PC-3 (cell line): ENCODE measurements at regions not wholly inside any gene's neighbourhood (a gene's known extent, or its start where the extent isn't known, plus 50 kb on each side); places are given as distances from the start of the nearest gene placed in this dataset.

Experiments
- ATAC-seq: fragments of 200-7000 bp; cut with Tn5 transposase; 2 replicates; pipeline ENCODE4 v1.9.1; 2020; ENCODE audit warnings: mild to moderate bottlenecking, moderate library complexity
- BruUV-seq: library from RNA; stranded (reverse); fragments of 400-500 nt; replicated peaks from 2 replicates; lab custom pipeline; 2021; lab: Mats Ljungman, UMichigan
- CTCF ChIA-PET: fragments of 300-600 bp; sonication (Branson Sonifier 250); formaldehyde crosslinking; loops from one replicate; lab custom pipeline; 2022; ENCODE audit warnings: antibody characterized with exemption; lab: Charles Lee
- POLR2A ChIA-PET: fragments of 300-600 bp; sonication (Branson Sonifier 250); formaldehyde crosslinking; loops from one replicate; lab custom pipeline; 2022; ENCODE audit warnings: antibody characterized with exemption; ENCODE audit not compliant: unreplicated experiment; lab: Charles Lee
- DNase-seq: peaks from one replicate; pipeline ENCODE4 v3.0.0-alpha.2; 2015
- H2AFZ ChIP-seq: fragments of 300-600 bp; sonication (generic); 2 replicates; pipeline ENCODE4 v1.6.0; 2016; ENCODE audit warnings: antibody characterized with exemption, low read length
- H3F3A ChIP-seq: fragments of 300-600 bp; sonication (generic); one replicate; pipeline ENCODE4 v1.6.0; 2017; ENCODE audit warnings: antibody characterized with exemption, low read length, control low read depth, mild to moderate bottlenecking; ENCODE audit not compliant: unreplicated experiment
- H3K27ac ChIP-seq: fragments of 300-600 bp; sonication (generic); 2 replicates; pipeline ENCODE4 v1.5.1; 2016; ENCODE audit warnings: mild to moderate bottlenecking, low read length
- H3K27me3 ChIP-seq: fragments of 300-600 bp; sonication (generic); 2 replicates; pipeline ENCODE4 v1.6.1; 2016; ENCODE audit warnings: low read length, mixed read lengths
- H3K36me3 ChIP-seq: fragments of 300-600 bp; sonication (generic); 2 replicates; pipeline ENCODE4 v1.6.1; 2016; ENCODE audit warnings: low read depth, mixed run types, low read length, mixed read lengths
- H3K4me1 ChIP-seq: fragments of 300-600 bp; sonication (generic); 2 replicates; pipeline ENCODE4 v1.5.1; 2016; ENCODE audit warnings: low read length; ENCODE audit not compliant: insufficient read depth
- H3K4me2 ChIP-seq: fragments of 300-600 bp; sonication (generic); 2 replicates; pipeline ENCODE4 v1.6.0; 2016; ENCODE audit warnings: low read length
- H3K4me3 ChIP-seq: fragments of 300-600 bp; sonication (generic); 2 replicates; pipeline ENCODE4 v1.5.1; 2016; ENCODE audit warnings: mild to moderate bottlenecking, low read length, mixed read lengths
- H3K79me2 ChIP-seq: fragments of 300-600 bp; sonication (generic); 2 replicates; pipeline ENCODE4 v1.6.1; 2017; ENCODE audit warnings: low read length, mixed read lengths
- H3K9ac ChIP-seq: fragments of 300-600 bp; sonication (generic); 2 replicates; pipeline ENCODE4 v1.6.0; 2016; ENCODE audit warnings: mild to moderate bottlenecking, low read length
- H3K9me2 ChIP-seq: fragments of 300-600 bp; sonication (generic); replicated peaks from 2 replicates; pipeline ENCODE4 v1.6.1; 2016; ENCODE audit warnings: mixed run types, low read length, mixed read lengths
- H3K9me3 ChIP-seq: fragments of 300-600 bp; sonication (generic); 2 replicates; pipeline ENCODE4 v1.6.1; 2016; ENCODE audit warnings: low read length, mixed read lengths
- H4K20me1 ChIP-seq: fragments of 300-600 bp; sonication (generic); 2 replicates; pipeline ENCODE4 v1.6.1; 2016; ENCODE audit warnings: low read length, mixed read lengths
- CTCF ChIP-seq: fragments of 300-600 bp; sonication (generic); conservative IDR thresholded peaks from 2 replicates; pipeline ENCODE4 v1.5.1; 2017; ENCODE audit warnings: antibody characterized with exemption, low read depth, mild to moderate bottlenecking, low read length
- EZH2 ChIP-seq: fragments of 300-600 bp; sonication (generic); IDR thresholded peaks from one replicate; pipeline ENCODE4 v1.6.1; 2017; ENCODE audit warnings: antibody characterized with exemption, mild to moderate bottlenecking, low read length; ENCODE audit not compliant: unreplicated experiment
- EZH2phosphoT487 ChIP-seq: fragments of 300-600 bp; sonication (generic); IDR thresholded peaks from 2 replicates; pipeline ENCODE4 v1.6.1; 2018; ENCODE audit warnings: mild to moderate bottlenecking, antibody characterized with exemption, low read length, borderline replicate concordance
- intact Hi-C: fragments of 100-400 bp; cut with micrococcal nuclease; formaldehyde crosslinking; loops from 2 replicates; pipeline ENCODE4 v1.9.0; 2023

- BruUV-seq: no TSS peak
- no peaks in the 10 kb centered on the region for H3K79me2 ChIP-seq
- no peaks in the 10 kb centered on the region for H3K27me3 ChIP-seq
- H3K36me3 ChIP-seq: no peaks in the 10 kb centered on the region
- TF ChIP-seq CTCF (no peak), EZH2 (no peak), EZH2phosphoT487 (no peak)
- H3K9me3 ChIP-seq: no peaks in the 10 kb centered on the region
- H3K4me1 ChIP-seq: peaks cover 6% of the 10 kb centered on the region
- no peaks in the 10 kb centered on the region for H3K9me2 ChIP-seq
- no peaks in the 10 kb centered on the region for H3F3A ChIP-seq
- ATAC-seq: no peak
- H3K27ac ChIP-seq: no peak overlapping the region
- POLR2A ChIA-PET: no interaction called here
- no peak overlapping the region for H3K4me3 ChIP-seq
- DNase-seq: no peak
- H2AFZ ChIP-seq: no peak overlapping the region
- H4K20me1 ChIP-seq: no peaks in the 10 kb centered on the region
- no peak overlapping the region for H3K4me2 ChIP-seq
- H3K9ac ChIP-seq: no peak overlapping the region
- CTCF ChIA-PET: no interaction called here
- intact Hi-C loops: no loop called here
Observed at GRCh38 chr5:61667525-61668218, 335.6 kb downstream of the ZSWIM6 start.

DNA sequence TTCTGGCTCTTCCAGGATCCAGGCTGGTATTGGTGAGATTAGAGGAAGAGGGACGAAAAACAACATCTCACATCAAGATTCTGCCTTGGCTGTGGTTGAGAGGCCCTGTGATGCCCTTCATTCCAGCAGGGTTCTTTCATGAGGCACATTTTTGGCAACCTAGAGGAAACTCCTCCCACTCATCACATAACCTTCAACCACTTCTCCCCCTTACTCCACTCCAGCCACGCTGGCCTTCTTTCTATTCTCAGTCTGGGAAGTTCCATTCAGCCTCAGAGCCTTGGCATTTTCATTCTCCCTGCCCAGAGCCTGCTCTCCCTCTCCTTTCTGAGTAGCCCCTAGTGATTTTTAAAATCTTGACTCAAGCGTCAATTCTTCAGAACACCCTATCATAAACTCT, 337.5 kb downstream of the ZSWIM6 start:
- H3F3A ChIP-seq: no peaks in the 10 kb centered on the region
- POLR2A ChIA-PET: no interaction called here
- no peaks in the 10 kb centered on the region for H3K27me3 ChIP-seq
- peaks cover 14% of the 10 kb centered on the region for H3K4me1 ChIP-seq
- H3K27ac ChIP-seq: no peak overlapping the region
- TF ChIP-seq CTCF (no peak), EZH2 (no peak), EZH2phosphoT487 (no peak)
- H3K4me3 ChIP-seq: no peak overlapping the region
- no peak overlapping the region for H3K4me2 ChIP-seq
- no peaks in the 10 kb centered on the region for H3K79me2 ChIP-seq
- BruUV-seq: no TSS peak
- ATAC-seq (no peak), DNase-seq (no peak)
- no peaks in the 10 kb centered on the region for H3K9me2 ChIP-seq
- CTCF ChIA-PET: no interaction called here
- H4K20me1 ChIP-seq: no peaks in the 10 kb centered on the region
- no peaks in the 10 kb centered on the region for H3K36me3 ChIP-seq
- H3K9ac ChIP-seq: no peak overlapping the region
- H2AFZ ChIP-seq: no peak overlapping the region
- H3K9me3 ChIP-seq: no peaks in the 10 kb centered on the region
- intact Hi-C loops: no loop called here

GRCh38 chr5:61670941-61671340, 338.9 kb downstream of the ZSWIM6 start:
- POLR2A ChIA-PET: no interaction called here
- CTCF ChIA-PET: no interaction called here
- intact Hi-C loops: no loop called here

More at GRCh38 chr5:61670941-61671340, 338.9 kb downstream of the ZSWIM6 start:
- H3K4me1 ChIP-seq: peaks cover 14% of the 10 kb centered on the region
- ATAC-seq (no peak), DNase-seq (no peak)
- H3K36me3 ChIP-seq: no peaks in the 10 kb centered on the region
- no peak overlapping the region for H3K9ac ChIP-seq
- H4K20me1 ChIP-seq: no peaks in the 10 kb centered on the region
- no peak overlapping the region for H2AFZ ChIP-seq
- no peak overlapping the region for H3K4me3 ChIP-seq
- no peaks in the 10 kb centered on the region for H3F3A ChIP-seq
- H3K27me3 ChIP-seq: no peaks in the 10 kb centered on the region
- BruUV-seq: no TSS peak
- H3K9me3 ChIP-seq: no peaks in the 10 kb centered on the region
- no peak overlapping the region for H3K4me2 ChIP-seq
- H3K27ac ChIP-seq: no peak overlapping the region
- no peaks in the 10 kb centered on the region for H3K79me2 ChIP-seq
- H3K9me2 ChIP-seq: no peaks in the 10 kb centered on the region
- no peak for TF ChIP-seq EZH2
- TF ChIP-seq EZH2phosphoT487: no peak
- no peak for TF ChIP-seq CTCF
